Inferior parietal cortex (tissue), 1 donor: ENCODE measurements at regions not wholly inside any gene's neighbourhood (a gene's known extent, or its start where the extent isn't known, plus 50 kb on each side); places are given as distances from the start of the nearest gene placed in this dataset.
"Not testable (repeated sequence)": the region's sequence is repeated elsewhere in the genome, so short reads cannot be mapped to it uniquely, and the experiment has no call there.

Experiments used
- DNase-seq: peaks from one replicate; pipeline ENCODE4 v3.0.0-alpha.2; 2016; ENCODE audit errors: extremely low spot score

DNA sequence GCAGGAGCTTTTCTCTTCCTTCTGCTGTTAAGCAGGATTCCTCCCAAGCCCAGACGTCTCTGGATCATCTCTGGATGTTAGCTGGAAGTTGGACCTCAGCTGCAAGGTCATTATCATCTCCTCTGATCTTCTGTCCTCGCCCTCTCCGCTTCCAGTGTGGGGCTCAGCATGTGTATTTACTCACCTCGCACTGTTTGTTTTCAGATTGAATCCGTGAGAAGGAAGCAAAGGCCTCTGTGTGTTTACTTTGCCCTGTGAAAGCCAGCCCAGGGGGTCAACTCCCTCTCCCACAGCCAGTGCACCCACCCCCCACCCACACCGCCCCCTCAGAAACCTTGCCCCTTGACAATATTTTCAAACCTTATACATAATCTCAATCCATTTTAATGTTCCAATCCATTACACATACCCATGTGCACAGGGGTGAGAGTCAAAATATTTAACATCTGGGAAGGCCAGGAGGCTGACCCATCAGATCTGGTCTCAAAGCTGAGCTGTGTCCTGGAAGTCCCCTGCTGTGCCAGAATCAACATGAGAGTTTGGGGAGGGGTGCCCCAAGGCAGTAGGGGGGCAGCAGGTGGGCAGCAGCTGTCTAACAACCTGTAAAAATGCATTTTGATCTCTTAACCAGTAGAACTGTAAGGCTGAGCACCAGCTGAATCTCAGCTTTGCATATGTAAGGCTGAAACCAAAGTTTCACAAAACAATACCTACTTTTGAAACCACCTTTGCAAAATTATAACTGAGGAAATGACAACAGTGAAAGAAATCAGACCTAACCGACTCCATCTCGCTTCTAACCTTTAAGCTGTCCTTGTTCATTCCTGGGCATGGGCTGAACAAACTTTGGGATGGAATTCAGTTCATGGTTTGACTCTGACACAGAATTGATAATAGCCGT, 157.9 kb downstream of the ZNF664 start:
- no peak for DNase-seq

DNA sequence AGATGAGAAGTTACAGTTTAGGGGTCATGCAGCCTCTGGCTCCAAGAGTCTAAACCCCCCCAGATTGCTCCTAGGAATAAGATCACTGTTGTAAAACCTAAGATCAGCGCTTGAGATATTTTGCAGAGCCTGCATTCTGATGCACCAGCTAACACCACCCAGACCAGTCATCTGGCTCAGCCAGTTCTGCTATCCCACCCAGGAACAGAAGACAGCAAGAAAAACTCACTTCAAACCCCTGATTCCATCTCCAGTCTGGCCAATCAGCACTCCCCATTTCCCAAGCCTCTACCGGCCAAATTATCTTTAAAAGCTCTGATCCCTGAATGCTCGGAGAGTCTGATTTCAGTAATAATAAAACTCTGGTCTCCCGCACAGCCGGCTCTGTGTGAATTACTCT, 158.6 kb downstream of the ZNF664 start:
- DNase-seq: no peak

DNA sequence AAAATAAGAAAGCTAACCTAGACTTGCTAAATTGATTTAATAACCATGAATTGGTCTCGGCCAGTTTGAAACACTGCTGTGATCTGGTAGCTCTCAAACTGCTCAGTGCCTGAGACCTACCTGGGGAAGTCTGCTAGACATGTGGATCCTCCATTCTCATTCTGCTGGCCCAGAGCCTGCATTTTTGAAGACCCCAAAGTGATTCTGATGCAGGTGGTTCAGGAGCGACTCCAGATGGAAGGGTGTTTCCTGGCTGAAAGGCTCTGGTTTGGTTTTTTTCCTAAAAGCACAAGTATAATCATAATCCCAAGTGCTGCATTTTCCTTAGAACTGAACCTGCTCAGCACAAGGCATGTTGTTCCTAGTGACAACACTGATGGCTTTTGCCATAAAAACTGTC, 159.5 kb downstream of the ZNF664 start:
- no peak for DNase-seq

DNA sequence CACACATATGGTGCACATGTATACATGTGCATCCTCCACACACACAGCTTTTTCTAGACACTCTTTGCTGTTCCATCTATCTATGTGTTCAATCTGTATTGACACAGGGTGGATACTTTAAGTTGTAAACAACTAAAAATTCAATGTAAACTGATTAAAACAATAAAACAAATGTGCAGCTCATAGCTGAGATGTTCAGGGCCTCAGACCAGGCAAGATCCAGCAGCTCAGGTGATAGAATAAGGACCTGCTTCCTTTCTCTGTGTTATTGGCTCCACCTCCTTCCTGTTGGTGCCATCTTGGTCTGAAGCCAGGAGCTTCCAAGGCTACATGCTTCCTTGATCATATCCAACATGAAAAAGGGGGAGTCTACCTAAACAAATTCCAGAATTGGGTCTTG, 158.1 kb upstream of the RFLNA start:
- DNase-seq: no peak

DNA sequence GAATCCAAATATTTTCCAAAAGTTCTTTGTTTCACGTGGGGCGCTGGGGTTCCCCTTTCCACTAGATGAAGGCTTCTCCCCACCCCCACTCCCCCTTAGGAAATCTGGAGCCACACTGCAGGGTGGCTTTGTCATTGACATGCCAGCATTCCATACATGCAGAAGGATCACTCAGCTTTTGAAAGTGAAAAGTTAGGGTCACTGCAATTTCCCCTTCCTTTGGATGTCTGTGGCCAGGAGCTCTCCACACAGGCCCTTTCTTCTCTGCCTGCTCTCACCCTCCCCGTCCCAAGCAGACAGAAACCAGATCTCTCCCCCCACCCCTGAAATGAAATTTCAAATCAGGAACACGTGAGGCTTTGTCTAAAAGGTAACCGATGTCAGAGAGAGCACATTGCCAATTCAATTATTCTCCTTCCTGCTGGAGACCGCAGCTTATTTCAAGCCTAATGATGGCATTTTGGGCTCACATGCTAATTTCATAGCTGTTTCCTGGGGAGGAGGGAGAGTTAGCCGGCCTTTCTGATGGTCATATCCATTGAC, 153.9 kb upstream of the RFLNA start:
- no peak for DNase-seq

DNA sequence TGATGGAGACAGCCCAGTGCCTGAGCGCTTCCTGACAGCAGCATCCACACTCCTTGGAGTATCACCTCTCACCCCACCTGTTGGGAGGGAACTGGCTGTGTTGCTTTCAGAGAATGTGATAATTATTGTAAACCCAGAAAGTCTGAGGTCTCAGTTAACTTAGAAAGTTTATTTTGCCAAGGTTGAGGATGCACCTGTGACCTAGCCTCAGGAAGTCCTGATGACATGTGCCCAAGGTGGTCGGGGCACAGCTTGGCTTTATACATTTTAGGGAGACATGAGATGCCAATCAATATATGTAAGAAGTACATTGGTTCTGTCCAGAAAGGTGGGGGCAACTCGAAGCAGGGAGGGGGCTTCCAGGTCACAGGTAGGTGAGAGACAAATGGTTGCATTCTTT, 153.3 kb upstream of the RFLNA start:
- not testable (repeated sequence) for DNase-seq

DNA sequence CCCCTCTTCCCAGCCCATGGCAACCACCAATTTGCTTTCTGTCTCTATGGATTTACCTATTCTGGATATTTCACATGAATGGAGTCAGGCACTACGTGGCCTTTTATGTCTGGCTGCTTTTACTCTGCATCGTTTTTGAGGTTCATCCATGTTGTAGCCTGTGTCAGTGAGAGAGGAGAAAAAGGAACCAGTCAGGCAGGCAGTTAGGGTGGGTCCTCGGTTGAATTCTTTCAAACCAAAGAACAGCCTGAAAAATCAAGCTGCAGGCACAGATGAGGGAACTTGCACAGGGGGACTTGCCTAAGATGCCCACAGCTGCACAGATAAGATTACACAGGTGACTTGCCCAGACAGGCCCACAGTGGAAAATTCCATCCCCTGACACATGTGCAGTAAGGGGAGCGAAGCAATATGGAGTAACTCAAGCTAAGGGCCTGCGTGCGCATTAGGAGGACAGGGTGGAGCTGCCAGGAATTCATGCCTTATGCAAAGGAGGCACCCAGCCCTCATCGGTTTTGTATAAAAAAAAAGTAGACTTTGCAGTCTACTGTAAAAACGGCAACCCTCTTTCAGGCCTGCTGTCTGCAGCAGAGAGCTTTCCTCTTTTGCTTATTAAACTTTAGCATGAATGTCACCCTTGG, 152.4 kb upstream of the RFLNA start:
- no peak for DNase-seq

DNA sequence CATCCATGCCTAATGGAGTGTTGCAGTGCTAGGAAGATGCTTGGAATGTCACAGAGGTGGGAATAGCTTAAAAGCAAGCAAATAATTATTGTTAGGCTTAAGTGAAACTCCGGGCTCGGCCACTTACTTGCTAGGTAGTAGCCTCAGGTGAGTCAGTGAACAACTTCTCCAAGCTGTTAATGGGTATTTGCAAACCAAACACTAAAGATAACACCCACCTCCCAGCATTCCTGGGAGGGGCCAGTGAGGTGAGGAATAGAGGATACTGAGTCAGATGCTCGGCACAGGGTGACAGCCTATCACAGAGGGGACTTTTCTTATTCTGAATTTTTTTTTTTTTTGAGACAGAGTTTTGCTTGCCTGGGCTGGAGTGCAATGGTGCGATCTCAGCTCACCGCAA, 151.2 kb upstream of the RFLNA start:
- DNase-seq: no peak

DNA sequence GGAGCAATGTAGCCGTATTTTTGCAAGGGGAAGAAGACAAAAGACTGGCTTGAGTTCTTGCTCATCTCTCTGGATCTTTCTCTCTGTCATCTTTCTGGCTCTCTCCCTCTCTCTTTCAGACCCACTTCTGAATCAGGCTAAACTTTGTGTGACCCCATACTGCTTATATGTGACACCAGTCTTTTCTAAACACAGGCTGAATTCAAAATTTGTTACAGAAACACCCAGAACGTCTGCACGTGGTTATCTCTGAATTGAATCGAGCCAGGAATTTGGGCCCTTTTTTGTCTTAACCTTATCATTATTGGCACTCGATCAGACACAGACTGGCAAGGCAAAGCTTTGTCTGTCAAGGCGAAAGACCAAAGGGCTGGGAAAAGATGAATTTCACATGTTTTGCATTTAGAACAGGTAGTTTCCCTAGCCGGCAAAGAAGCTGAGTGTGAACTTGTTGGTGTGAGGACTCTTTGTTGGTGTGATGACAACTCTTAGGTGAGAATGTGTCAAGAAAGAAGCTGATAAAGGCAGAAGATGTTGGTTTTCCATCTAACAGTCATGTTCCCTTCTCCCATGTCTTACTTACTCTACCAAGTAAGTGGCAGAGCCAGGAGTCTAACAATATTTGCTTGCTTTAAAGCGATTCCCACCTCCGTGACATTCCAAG, 150.2 kb upstream of the RFLNA start:
- DNase-seq: no peak

DNA sequence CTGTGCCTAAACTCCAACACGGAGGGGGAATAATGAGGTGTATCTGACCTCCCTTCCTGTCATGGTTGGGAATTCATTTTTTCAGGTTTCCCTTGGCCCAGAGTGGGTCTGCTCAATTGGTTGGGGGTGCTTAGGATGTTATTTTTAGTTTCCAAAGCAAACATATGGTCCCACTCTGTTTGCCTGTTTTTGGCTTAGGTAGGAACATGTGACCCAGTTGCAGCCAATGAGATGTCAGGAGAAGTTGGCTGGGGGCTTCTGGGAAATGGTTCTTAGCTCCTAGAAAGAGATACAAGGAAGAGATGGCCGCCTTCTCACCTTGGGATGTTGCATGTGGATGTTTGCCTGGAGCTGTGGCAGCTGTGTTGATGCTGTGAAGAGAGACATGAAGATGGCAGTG, 147.9 kb upstream of the RFLNA start:
- no peak for DNase-seq

DNA sequence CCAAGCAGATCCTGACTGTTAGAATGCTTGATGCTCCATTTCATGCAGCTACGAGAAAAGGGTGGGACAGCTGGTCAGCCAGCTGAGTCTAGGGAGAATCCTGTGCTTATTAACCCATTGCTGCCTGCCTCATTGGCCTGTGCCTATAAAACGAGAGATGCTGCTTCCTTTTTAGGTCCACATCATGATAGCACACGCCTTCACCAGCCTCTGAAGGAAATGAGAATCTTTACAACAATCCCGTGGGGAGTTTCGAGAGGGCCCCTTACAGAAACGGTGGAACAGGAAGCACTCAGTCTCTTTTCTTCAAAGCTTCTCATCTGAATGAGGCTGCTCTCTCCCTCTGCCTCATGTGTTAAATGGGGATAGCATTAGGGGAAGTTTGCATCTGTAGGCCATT, 147.3 kb upstream of the RFLNA start:
- no peak for DNase-seq

DNA sequence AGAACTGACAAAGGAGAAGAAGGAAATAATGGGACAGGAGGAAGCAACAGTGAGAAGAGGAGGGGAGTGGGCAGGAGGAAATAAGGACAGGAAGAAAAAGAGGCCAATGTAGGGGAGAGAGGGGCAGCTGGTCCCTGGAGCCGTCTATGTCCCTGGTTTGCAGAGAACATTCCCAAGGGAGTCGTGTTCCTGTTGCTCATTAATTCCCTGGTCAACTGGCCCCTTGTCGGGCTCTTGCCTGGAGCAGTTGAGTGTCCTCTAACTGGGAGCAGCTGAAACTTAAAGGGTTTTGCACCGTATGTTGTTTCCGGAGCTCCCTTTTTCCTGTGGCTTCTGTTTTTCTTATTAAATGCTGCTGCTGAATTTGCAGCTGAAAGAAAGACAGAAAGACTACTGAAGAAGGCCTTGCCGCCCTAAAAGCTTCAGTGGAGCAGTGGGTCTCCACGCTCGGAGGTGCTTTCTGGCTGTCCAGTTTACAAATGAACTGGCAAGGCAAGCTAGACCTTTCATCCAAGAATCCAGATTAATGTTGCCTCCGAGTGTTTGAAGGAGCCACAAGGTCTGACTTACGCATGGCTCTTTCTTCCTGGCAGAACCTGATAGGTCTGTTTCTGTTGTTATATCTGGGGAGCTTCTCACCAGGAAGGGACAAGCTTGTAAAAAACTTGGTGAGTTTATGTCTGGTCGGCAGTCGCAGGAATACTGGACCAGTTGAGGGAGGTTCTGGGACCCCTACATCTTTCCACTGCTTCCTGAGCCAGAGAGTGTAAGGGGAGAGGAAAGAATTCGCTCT, 146.2 kb upstream of the RFLNA start:
- DNase-seq: no peak

DNA sequence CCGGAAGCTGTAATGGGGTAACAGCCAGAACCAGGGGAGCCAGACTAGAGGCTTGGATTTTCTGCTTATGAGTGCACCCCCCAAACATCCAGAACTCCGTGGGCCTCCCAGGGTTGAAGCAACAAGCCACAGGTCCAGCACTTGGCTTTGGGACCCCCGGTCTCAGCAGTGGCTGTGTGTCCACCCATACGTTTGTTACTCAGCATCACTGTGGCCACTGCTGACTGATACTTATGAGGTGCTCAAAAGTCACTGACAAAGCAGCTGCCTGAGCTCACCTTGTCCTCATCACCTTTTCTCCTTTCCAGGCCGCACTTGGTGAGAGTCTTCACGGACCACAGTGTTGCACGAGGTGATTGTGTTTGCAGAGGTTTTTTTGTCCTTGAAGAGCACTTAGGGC, 145.6 kb upstream of the RFLNA start:
- no peak for DNase-seq

DNA sequence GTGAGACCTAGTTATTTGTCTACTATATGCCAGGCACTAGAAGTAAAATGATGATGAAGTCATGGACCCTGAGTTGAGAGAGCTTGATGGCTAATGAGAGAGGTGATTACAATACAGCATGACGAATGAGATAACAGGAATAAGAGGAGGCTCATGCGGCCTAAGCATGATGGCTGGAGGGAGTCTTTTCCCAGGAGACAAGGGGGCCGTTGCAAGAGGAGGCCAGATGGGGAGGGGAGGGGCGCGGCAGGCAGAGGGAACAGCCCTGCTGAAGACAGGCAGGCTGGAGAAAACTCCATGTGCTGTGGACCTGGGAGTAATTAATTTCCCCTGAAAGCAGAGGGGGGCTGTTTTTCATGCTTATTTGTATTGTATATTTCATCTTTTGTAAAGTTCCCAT, 144.7 kb upstream of the RFLNA start:
- DNase-seq: no peak

DNA sequence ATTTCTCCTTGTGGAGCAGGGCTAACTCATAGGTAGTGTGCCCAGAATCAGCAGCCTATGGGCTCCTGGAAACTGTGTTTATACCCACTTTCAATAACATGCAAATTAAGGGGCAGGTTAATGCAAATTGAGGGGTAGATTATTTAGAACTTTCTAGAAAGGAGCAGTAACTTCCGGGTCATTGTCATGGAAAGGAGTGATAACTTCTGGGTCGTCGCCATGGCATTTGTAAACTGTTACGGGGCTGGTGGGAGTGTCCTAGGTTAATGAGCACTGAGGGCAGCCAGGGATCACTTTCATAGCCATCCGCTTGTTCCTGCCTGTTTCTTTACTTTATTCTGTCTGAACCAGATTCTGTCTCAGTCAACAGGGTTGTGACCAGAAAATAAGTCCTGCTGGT, 143.3 kb upstream of the RFLNA start:
- no peak for DNase-seq

DNA sequence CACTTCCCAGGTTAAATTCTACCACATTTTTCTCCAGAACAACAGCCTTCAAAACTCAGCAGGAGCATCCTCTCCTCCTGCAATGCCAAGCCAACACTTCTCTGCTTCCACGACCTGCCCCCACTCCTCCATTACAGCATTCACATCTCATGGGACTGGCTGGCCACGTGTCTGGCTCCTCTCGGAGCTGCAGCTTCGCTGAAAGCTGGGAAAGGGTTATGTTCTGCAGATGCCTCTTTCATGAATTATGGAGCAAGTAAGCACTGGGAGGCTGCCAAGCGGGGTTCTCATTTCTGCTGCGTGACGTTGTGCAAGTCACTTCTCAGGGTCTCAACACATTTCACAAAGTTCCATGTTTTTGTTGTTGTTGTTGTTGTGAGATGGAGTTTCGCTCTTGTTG, 142.2 kb upstream of the RFLNA start:
- DNase-seq: no peak

DNA sequence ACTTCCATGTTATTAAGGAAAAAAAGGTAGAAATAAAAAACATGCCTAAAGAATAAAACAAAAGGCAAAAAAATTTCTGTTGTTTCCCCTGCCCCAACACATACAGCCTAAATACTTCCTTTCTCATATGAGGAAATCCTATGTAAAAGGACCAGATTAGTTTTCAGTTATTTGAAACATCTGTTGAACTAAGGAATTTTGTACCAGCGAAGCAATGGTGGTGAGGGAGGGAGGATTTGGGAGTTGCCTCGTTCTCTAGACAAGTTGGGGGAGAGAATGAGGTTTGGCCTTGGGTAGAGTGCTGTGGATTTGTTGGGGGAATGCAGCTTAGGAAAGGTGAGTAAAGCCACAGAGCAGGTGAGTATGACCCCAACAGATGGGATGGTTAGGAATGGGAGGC, 141.5 kb upstream of the RFLNA start:
- DNase-seq: no peak

DNA sequence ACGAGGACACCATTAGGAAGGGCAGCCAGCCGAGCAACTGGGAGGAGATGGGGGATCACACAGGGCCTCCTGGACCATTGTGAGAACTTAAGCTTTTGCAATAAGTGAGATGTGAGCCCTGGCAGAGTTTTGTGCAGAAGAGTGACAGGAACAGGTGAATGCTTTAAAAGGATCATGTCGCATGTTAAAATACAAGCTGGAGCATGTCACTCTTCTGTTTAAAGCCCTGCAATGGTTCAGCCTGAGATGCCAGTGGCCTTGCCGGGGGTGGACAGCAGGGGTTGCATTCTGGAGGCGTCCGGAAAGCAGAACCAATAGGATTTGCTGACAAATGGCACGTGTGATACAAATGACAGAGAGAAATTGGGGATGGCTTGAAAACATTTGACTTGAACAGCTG, 137.5 kb upstream of the RFLNA start:
- no peak for DNase-seq

DNA sequence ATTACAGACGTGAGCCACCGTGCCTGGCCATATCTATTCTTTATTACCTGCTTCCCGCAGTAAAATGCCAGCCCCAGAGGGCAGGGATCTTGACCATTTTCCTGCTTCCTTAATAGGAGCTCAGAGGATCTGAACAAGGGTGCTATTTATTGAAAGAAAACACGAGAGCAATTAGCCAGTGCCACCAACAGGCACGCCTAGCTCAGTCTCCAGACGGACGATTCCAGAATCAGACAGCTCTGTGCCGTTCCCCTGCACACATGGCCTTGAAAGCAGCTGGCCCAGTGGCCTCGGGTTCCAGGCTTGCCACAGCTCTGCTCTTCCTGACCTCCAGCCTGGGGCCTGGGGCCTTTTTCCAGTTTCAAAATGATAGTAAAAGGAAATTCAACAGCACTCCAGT, 135.2 kb upstream of the RFLNA start:
- no peak for DNase-seq

DNA sequence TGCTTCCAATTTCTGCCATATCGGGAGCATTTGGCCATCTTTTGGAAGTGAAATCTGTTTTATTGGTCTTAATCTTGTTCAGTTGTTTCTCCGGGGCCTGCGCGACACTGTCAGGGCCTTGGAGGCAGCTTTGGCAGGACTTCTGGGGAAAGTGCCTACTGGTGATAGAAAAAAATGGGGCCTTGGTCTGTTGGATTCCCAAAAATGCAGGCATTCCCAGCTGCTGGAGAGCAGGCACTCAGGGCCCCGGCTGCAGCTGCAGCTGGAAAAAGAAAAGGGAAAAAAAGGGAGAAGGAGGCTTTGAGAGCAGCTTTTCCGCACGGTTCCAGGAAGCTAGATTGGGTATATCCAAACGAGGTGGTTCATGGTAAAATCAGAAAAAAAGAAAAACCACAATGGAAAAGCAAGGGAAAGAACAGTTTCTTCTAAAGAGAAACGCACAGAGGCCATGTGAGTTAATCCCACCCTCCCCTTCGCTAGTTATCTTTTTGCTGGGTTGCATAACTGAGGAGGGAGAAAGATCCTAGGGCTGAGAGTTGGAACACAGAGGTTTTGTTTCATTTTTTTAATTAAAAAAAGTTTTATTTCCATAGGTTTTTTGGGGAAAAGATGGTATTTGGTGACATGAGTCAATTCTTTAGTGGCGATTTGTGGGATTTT, 134.7 kb upstream of the RFLNA start:
- no peak for DNase-seq

DNA sequence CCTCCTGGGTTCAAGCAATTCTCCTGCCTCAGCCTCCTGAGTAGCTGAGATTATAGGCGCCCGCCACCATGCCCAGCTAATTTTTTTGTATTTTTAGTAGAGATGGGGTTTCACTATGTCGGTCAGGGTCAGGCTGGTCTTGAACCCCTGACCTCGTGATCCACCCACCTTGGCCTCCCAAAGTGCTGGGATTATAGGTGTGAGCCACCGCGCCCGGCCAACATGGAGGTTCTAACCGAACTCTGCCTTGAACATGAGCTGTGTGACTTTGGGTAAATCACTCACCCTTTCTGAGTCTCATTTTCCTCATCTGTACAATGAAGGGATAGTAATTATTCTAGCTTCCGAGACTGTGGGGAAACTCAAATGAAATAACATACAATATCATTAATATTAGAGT, 133.5 kb upstream of the RFLNA start:
- not testable (repeated sequence) for DNase-seq
